GM23248 (cell line): ENCODE measurements at regions not wholly inside any gene's neighbourhood (a gene's known extent, or its start where the extent isn't known, plus 50 kb on each side); places are given as distances from the start of the nearest gene placed in this dataset.

ENCODE experiments used
- DNase-seq: peaks from one replicate; pipeline ENCODE4 v3.0.0-alpha.2; 2015
- H2AFZ ChIP-seq: fragments of 200-600 bp; sonication (generic); 2 replicates; pipeline ENCODE4 v1.6.1; 2016; ENCODE audit warnings: antibody characterized with exemption
- H3F3A ChIP-seq: fragments of 200-600 bp; sonication (generic); 2 replicates; pipeline ENCODE4 v1.6.1; 2016; ENCODE audit warnings: mild to moderate bottlenecking, antibody characterized with exemption, mixed run types; ENCODE audit not compliant: insufficient read depth
- H3K27ac ChIP-seq: fragments of 200-600 bp; sonication (generic); 2 replicates; pipeline ENCODE4 v1.5.1; 2016; ENCODE audit warnings: mild to moderate bottlenecking
- H3K27me3 ChIP-seq: fragments of 200-600 bp; sonication (generic); replicated peaks from 2 replicates; pipeline ENCODE4 v1.6.1; 2016; ENCODE audit warnings: mild to moderate bottlenecking; ENCODE audit not compliant: insufficient read depth
- H3K36me3 ChIP-seq: fragments of 200-600 bp; sonication (generic); 2 replicates; pipeline ENCODE4 v1.6.1; 2016; ENCODE audit warnings: low read depth, mild to moderate bottlenecking
- H3K4me1 ChIP-seq: fragments of 200-600 bp; sonication (generic); 2 replicates; pipeline ENCODE4 v1.6.1; 2016; ENCODE audit warnings: mild to moderate bottlenecking; ENCODE audit not compliant: insufficient read depth
- H3K4me2 ChIP-seq: fragments of 200-600 bp; sonication (generic); one replicate; pipeline ENCODE4 v1.6.1; 2016; ENCODE audit warnings: mild to moderate bottlenecking; ENCODE audit not compliant: unreplicated experiment
- H3K4me3 ChIP-seq: fragments of 200-600 bp; sonication (generic); 2 replicates; pipeline ENCODE4 v1.5.1; 2016; ENCODE audit warnings: mild to moderate bottlenecking
- H3K79me2 ChIP-seq: fragments of 200-600 bp; sonication (generic); 2 replicates; pipeline ENCODE4 v1.6.1; 2016; ENCODE audit warnings: mild to moderate bottlenecking; ENCODE audit not compliant: insufficient read depth
- H3K9ac ChIP-seq: fragments of 200-600 bp; sonication (generic); 2 replicates; pipeline ENCODE4 v1.6.1; 2016; ENCODE audit warnings: mild to moderate bottlenecking
- H3K9me2 ChIP-seq: fragments of 200-600 bp; sonication (generic); 2 replicates; pipeline ENCODE4 v1.6.1; 2016; ENCODE audit warnings: mixed run types, mild to moderate bottlenecking, moderate library complexity; ENCODE audit not compliant: insufficient read depth
- H3K9me3 ChIP-seq: fragments of 200-600 bp; sonication (generic); one replicate; pipeline ENCODE4 v1.6.1; 2017; ENCODE audit warnings: low read depth
- H4K20me1 ChIP-seq: fragments of 200-600 bp; sonication (generic); 2 replicates; pipeline ENCODE4 v1.6.0; 2016; ENCODE audit not compliant: insufficient read depth
- EZH2 ChIP-seq: fragments of 200-600 bp; sonication (generic); IDR thresholded peaks from 2 replicates; pipeline ENCODE4 v1.6.1; 2018; ENCODE audit warnings: antibody characterized with exemption, mild to moderate bottlenecking; ENCODE audit not compliant: insufficient read depth, poor library complexity, severe bottlenecking
- EZH2phosphoT487 ChIP-seq: fragments of 200-600 bp; sonication (generic); IDR thresholded peaks from 2 replicates; pipeline ENCODE4 v1.6.1; 2018; ENCODE audit warnings: antibody characterized with exemption, moderate library complexity, mild to moderate bottlenecking, low read depth; ENCODE audit not compliant: insufficient read depth
- WGBS, 2 experiments: methylation state at CpG; one replicate each; pipeline ENCODE4 v1.1.6; 2015 to 2017; ENCODE audit warnings: low lambda C conversion rate in 2 of 2, low coverage in 1 of 2; ENCODE audit errors: missing lambda C conversion rate in 2 of 2; 5-methylcytosine and 5-hydroxymethylcytosine counted together
- in situ Hi-C: fragments of 300-500 bp; cut with MboI; formaldehyde crosslinking; loops from 2 replicates; pipeline ENCODE4 v1.15.0; 2020

DNA sequence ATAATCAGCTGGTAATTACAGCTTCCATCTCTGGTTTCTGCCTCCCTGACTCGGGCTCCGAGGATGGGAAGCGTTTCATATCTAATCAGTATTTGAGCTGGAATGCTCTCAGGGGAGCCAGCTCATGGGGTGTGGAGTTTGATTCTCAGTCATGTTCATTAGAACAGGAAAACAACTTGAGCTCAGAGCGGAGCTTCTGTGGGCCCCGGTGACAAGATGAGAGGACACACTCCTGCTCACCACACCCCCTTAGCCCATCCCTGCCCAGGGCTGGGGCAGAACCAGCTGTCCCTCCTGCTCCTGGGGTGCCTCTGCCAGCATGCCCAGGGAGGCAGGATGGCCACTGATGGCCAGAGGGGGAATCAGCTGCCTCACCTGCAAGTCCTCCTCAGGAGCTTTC, 726.0 kb downstream of the PTPRU start:
- H3K79me2 ChIP-seq: no peaks in the 10 kb centered on the region
- H2AFZ ChIP-seq: no peak overlapping the region
- H3K9me3 ChIP-seq: no peaks in the 10 kb centered on the region
- no peak overlapping the region for H3K4me2 ChIP-seq
- 44 to 56% methylated on average over 5 of the region's 5 CpGs for WGBS, 2 experiments
- no peaks in the 10 kb centered on the region for H3K36me3 ChIP-seq
- H3K4me1 ChIP-seq: no peaks in the 10 kb centered on the region
- H3K27me3 ChIP-seq: no peaks in the 10 kb centered on the region
- no peak overlapping the region for H3K27ac ChIP-seq
- H3K9ac ChIP-seq: no peak overlapping the region
- no peaks in the 10 kb centered on the region for H3K9me2 ChIP-seq
- no peak for TF ChIP-seq EZH2phosphoT487
- TF ChIP-seq EZH2: no peak
- no peaks in the 10 kb centered on the region for H4K20me1 ChIP-seq
- no peaks in the 10 kb centered on the region for H3F3A ChIP-seq
- H3K4me3 ChIP-seq: no peak overlapping the region
- DNase-seq: no peak
- in situ Hi-C loops: no loop called here

DNA sequence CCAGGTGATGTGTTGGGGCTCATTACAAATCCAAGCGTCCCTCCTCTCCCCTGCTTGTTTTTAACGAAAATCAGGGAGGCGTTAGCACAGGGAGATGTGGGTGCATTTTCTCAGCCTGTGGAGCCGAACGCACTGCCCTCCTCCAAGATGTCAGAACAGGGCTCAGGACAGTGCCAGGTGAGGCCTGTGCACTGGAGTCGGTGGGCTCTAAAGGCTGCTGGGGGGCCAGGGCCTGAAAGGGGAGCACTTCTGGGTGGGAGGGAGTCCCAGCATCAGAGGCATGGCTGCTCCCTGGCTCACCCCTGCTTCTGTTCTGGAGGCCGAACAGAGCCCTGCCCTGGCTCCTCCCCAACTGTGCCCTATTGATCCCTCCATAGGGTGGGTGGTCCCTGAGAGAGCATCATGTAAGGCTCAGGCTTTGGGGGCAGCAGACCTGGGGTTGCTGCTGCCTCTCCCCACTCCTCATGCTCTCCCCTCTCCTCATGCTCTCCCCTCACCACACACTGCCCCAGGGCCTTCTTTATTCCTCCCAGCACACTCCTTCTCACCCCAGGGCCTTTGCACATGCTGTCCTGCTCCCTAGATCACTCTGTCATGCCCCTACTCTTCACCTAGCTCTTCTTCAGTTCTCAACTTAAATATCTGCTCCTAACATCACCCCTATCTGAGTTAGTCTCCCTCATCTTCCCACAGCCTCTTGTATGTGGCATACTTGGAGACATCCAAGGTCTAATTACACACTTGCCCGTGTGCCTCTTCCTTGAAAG, 725.2 kb downstream of the PTPRU start:
- no peaks in the 10 kb centered on the region for H3K9me3 ChIP-seq
- no peaks in the 10 kb centered on the region for H4K20me1 ChIP-seq
- WGBS, 2 experiments: 29 to 36% methylated on average over 8 of the region's 8 CpGs
- H3K27ac ChIP-seq: no peak overlapping the region
- H3K36me3 ChIP-seq: no peaks in the 10 kb centered on the region
- H3K27me3 ChIP-seq: no peaks in the 10 kb centered on the region
- no peak overlapping the region for H3K4me2 ChIP-seq
- no peak overlapping the region for H3K4me3 ChIP-seq
- H3K79me2 ChIP-seq: no peaks in the 10 kb centered on the region
- H3F3A ChIP-seq: no peaks in the 10 kb centered on the region
- DNase-seq: no peak
- in situ Hi-C loops: no loop called here
- H3K4me1 ChIP-seq: no peaks in the 10 kb centered on the region
- H2AFZ ChIP-seq: no peak overlapping the region
- no peak overlapping the region for H3K9ac ChIP-seq
- H3K9me2 ChIP-seq: no peaks in the 10 kb centered on the region
- TF ChIP-seq EZH2: no peak
- TF ChIP-seq EZH2phosphoT487: no peak

DNA sequence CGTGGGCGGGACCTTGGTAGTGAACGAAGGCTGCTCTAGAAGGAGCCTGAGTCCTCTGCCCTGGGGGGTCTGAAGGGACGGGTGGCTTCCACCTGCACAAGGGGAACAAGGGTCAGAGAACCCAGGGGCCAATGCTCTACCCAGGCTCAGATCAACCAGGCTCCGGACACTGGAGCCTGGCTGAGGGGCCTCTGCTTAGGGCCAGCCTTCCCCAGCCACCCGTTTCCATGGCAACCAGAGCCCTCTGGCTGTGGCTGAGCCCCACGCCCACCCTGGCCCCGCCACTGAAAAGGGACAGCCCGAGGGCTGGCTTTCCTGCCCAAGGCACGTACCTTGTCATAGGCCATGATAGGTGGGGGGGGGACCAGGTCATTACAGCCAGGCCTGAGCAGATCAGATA, 724.6 kb downstream of the PTPRU start:
- Histone ChIP-seq H2AFZ (no peak overlapping the region), H3K27ac (no peak overlapping the region), H3K4me2 (no peak overlapping the region), H3K9me3 (no peaks in the 10 kb centered on the region), H3K4me3 (no peak overlapping the region), H3K9me2 (no peaks in the 10 kb centered on the region), H3K36me3 (no peaks in the 10 kb centered on the region), H3F3A (no peaks in the 10 kb centered on the region), H3K27me3 (no peaks in the 10 kb centered on the region), H4K20me1 (no peaks in the 10 kb centered on the region), H3K9ac (no peak overlapping the region), H3K4me1 (no peaks in the 10 kb centered on the region), H3K79me2 (no peaks in the 10 kb centered on the region)
- no peak for TF ChIP-seq EZH2
- no peak for TF ChIP-seq EZH2phosphoT487
- DNase-seq: no peak
- 4 to 14% methylated on average over 4 to 9 of the region's 10 CpGs for WGBS, 2 experiments
- in situ Hi-C loops: no loop called here

DNA sequence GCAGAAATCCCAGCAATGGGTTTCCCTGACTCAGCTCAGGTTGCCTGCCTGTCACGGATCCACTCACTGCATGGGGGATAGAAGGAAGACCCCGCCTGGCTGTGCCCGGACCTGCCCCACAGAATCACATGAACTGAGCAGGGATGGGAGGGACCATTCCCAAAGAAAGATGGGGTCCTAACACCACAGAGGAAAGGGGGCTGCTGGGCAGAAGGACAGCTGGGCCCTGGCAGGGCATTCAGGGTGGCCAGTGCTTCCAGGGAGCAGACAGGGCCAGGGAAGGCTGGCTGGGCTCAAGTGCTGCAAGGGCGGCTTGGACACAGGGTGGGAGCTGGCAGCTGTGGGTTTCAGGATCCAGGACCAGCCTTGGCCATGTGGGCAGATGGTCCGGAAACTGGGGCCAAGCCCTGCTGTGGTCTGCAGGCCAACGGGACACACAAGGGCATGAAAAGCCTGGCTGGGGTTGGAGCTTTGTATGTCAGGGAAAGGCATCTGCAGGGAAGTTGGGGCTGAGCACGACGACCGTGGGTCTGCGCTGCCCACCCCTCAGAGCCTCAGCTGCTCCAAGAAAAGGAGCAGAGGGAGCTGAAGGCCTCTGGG, 723.9 kb downstream of the PTPRU start:
- no peak for TF ChIP-seq EZH2
- TF ChIP-seq EZH2phosphoT487: no peak
- in situ Hi-C loops: no loop called here
- WGBS, 2 experiments: 49 to 51% methylated on average over 10 of the region's 10 CpGs
- Histone ChIP-seq H3K27me3 (no peaks in the 10 kb centered on the region), H3K4me2 (no peak overlapping the region), H3K27ac (no peak overlapping the region), H3K4me3 (no peak overlapping the region), H3K9ac (no peak overlapping the region), H4K20me1 (no peaks in the 10 kb centered on the region), H3K9me2 (no peaks in the 10 kb centered on the region), H3K4me1 (no peaks in the 10 kb centered on the region), H3K79me2 (no peaks in the 10 kb centered on the region), H3F3A (no peaks in the 10 kb centered on the region), H2AFZ (no peak overlapping the region), H3K36me3 (no peaks in the 10 kb centered on the region), H3K9me3 (no peaks in the 10 kb centered on the region)
- DNase-seq: no peak
